NCI-H2227 (cell line): ENCODE measurements at regions not wholly inside any gene's neighbourhood (a gene's known extent, or its start where the extent isn't known, plus 50 kb on each side); places are given as distances from the start of the nearest gene placed in this dataset.

Source experiments
- DNase-seq: peaks from one replicate; lab custom pipeline; 2025; ENCODE audit not compliant: unreplicated experiment; lab: John Stamatoyannopoulos, UW

GRCh38 chr7:45235905-45236304 lies 78.3 kb downstream of the RAMP3 start:
- no peak for DNase-seq

GRCh38 chr7:45236666-45237065 lies 79.1 kb downstream of the RAMP3 start:
- DNase-seq, result no peak

GRCh38 chr7:45237788-45238461 lies 80.3 kb downstream of the RAMP3 start:
- no peak for DNase-seq

GRCh38 chr7:45238806-45239205 lies 81.2 kb downstream of the RAMP3 start:
- no peak for DNase-seq

- DNase-seq, result no peak
Measured at GRCh38 chr7:45239486-45239885, 81.9 kb downstream of the RAMP3 start.

- no peak for DNase-seq
Measured at GRCh38 chr7:45240273-45240771, 82.7 kb downstream of the RAMP3 start.

- DNase-seq, result no peak
Measured at GRCh38 chr7:45240926-45241325, 83.3 kb downstream of the RAMP3 start.

- DNase-seq, result no peak
Measured at GRCh38 chr7:45241339-45242109, 83.9 kb downstream of the RAMP3 start.

- DNase-seq, result no peak
Measured at GRCh38 chr7:45242261-45242660, 84.7 kb downstream of the RAMP3 start.

GRCh38 chr7:45242698-45243097 lies 85.1 kb downstream of the RAMP3 start:
- no peak for DNase-seq

- no peak for DNase-seq
Measured at GRCh38 chr7:45244981-45245380, 87.4 kb downstream of the RAMP3 start.

GRCh38 chr7:45246339-45246738 lies 88.7 kb downstream of the RAMP3 start:
- DNase-seq, result no peak

- DNase-seq, result no peak
Measured at GRCh38 chr7:45252248-45252647, 94.7 kb downstream of the RAMP3 start.

- DNase-seq, result no peak
Measured at GRCh38 chr7:45252857-45253256, 95.3 kb downstream of the RAMP3 start.

- no peak for DNase-seq
Measured at GRCh38 chr7:45253368-45253767, 95.8 kb downstream of the RAMP3 start.

- no peak for DNase-seq
Measured at GRCh38 chr7:45255187-45255586, 97.6 kb downstream of the RAMP3 start.

GRCh38 chr7:45256309-45256708 lies 98.7 kb downstream of the RAMP3 start:
- DNase-seq, result no peak

GRCh38 chr7:45256775-45257174 lies 99.2 kb downstream of the RAMP3 start:
- DNase-seq, result no peak

- no peak for DNase-seq
Measured at GRCh38 chr7:45257284-45257683, 99.7 kb downstream of the RAMP3 start.

- DNase-seq, result no peak
Measured at GRCh38 chr7:45258533-45259226, 101.1 kb downstream of the RAMP3 start.

- no peak for DNase-seq
Measured at GRCh38 chr7:45259227-45259596, 101.6 kb downstream of the RAMP3 start.
